COLO668 (cell line): ENCODE measurements at regions not wholly inside any gene's neighbourhood (a gene's known extent, or its start where the extent isn't known, plus 50 kb on each side); places are given as distances from the start of the nearest gene placed in this dataset.
A peak's percentile ranks its signal among the peaks of the same experiment; 100 is the strongest.

Experiments used
- DNase-seq: peaks from one replicate; lab custom pipeline; 2025; ENCODE audit not compliant: unreplicated experiment; lab: John Stamatoyannopoulos, UW

GRCh38 chr3:23663661-23664186, 142.0 kb upstream of the UBE2E1 start:
- no peak for DNase-seq

- no peak for DNase-seq
Observed at GRCh38 chr3:23664459-23664858, 141.3 kb upstream of the UBE2E1 start.

GRCh38 chr3:23665741-23666140, 140.0 kb upstream of the UBE2E1 start:
- DNase-seq: no peak

GRCh38 chr3:23666818-23667217, 138.9 kb upstream of the UBE2E1 start:
- no peak for DNase-seq

GRCh38 chr3:23667536-23668429, 138.0 kb upstream of the UBE2E1 start:
- DNase-seq: no peak

GRCh38 chr3:23668430-23668904, 137.3 kb upstream of the UBE2E1 start:
- DNase-seq: no peak

GRCh38 chr3:23669541-23670255, 136.1 kb upstream of the UBE2E1 start:
- no peak for DNase-seq

- DNase-seq: no peak
Observed at GRCh38 chr3:23671851-23672589, 133.7 kb upstream of the UBE2E1 start.

- DNase-seq: no peak
Observed at GRCh38 chr3:23672628-23673027, 133.1 kb upstream of the UBE2E1 start.

GRCh38 chr3:23675010-23675409, 130.7 kb upstream of the UBE2E1 start:
- DNase-seq: no peak

- DNase-seq: no peak
Observed at GRCh38 chr3:23676093-23676492, 129.7 kb upstream of the UBE2E1 start.

GRCh38 chr3:23682646-23683045, 123.1 kb upstream of the UBE2E1 start:
- no peak for DNase-seq

- DNase-seq: peak; percentile 76
Observed at GRCh38 chr3:23685541-23686258, 120.1 kb upstream of the UBE2E1 start.

- no peak for DNase-seq
Observed at GRCh38 chr3:23686519-23686918, 119.2 kb upstream of the UBE2E1 start.

- DNase-seq: no peak
Observed at GRCh38 chr3:23691357-23691895, 114.3 kb upstream of the UBE2E1 start.

- no peak for DNase-seq
Observed at GRCh38 chr3:23696842-23697241, 108.9 kb upstream of the UBE2E1 start.

GRCh38 chr3:23697416-23697815, 108.3 kb upstream of the UBE2E1 start:
- DNase-seq: no peak

- no peak for DNase-seq
Observed at GRCh38 chr3:23698652-23699313, 107.0 kb upstream of the UBE2E1 start.

GRCh38 chr3:23700616-23701015, 105.1 kb upstream of the UBE2E1 start:
- DNase-seq: no peak
